ENCODE measurements at regions not wholly inside any gene's neighbourhood (a gene's known extent, or its start where the extent isn't known, plus 50 kb on each side); places are given as distances from the start of the nearest gene placed in this dataset.

- no peak for ATAC-seq
- Mint-ChIP-seq H3K27ac (no peak overlapping the region), H3K4me3 (no peak overlapping the region), H3K9me3 (peaks cover 0 to 2% of the 10 kb centered on the region in 2 donors), H3K36me3 (no peaks in the 10 kb centered on the region), H3K4me1 (no peaks in the 10 kb centered on the region), H3K27me3 (ENCODE audit: low read depth in 2 of 2) (peaks cover 0 to 5% of the 10 kb centered on the region in 2 donors)
- 91% methylated on average over 4 of the region's 5 CpGs for WGBS (ENCODE audit: insufficient coverage)
- DNase-seq: no peak
- Histone ChIP-seq H3K4me3 (ENCODE audit: low read length) (no peak overlapping the region), H3K27ac (ENCODE audit: low read length) (no peak overlapping the region), H3K4me1 (ENCODE audit: control insufficient read depth, insufficient read depth, low read length) (no peaks in the 10 kb centered on the region), H3K27me3 (ENCODE audit: control insufficient read depth, insufficient read depth, low read length) (no peaks in the 10 kb centered on the region), H3K9me3 (ENCODE audit: control insufficient read depth, insufficient read depth, low read length) (no peaks in the 10 kb centered on the region), H3K36me3 (ENCODE audit: control insufficient read depth, insufficient read depth, low read length) (no peaks in the 10 kb centered on the region)
- intact Hi-C loops (cut with micrococcal nuclease): no loop called here
- TF ChIP-seq CTCF (IDR thresholded peaks at IDR 0.05): no peak
Observed at GRCh38 chr13:106678646-106679418, 110.9 kb upstream of the ARGLU1 start.

GRCh38 chr13:106675311-106675710 lies 107.4 kb upstream of the ARGLU1 start:
- TF ChIP-seq CTCF (IDR thresholded peaks at IDR 0.05): no peak
- ATAC-seq (no peak), DNase-seq (no peak)
- Histone ChIP-seq H3K27ac (ENCODE audit: low read length) (no peak overlapping the region), H3K4me1 (ENCODE audit: control insufficient read depth, insufficient read depth, low read length) (no peaks in the 10 kb centered on the region), H3K27me3 (ENCODE audit: control insufficient read depth, insufficient read depth, low read length) (no peaks in the 10 kb centered on the region), H3K9me3 (ENCODE audit: control insufficient read depth, insufficient read depth, low read length) (no peaks in the 10 kb centered on the region), H3K36me3 (ENCODE audit: control insufficient read depth, insufficient read depth, low read length) (no peaks in the 10 kb centered on the region), H3K4me3 (ENCODE audit: low read length) (no peak overlapping the region)
- Mint-ChIP-seq H3K9me3 (peaks cover 0 to 2% of the 10 kb centered on the region in 2 donors), H3K27me3 (ENCODE audit: low read depth in 2 of 2) (peaks cover 0 to 5% of the 10 kb centered on the region in 2 donors), H3K27ac (no peak overlapping the region), H3K36me3 (no peaks in the 10 kb centered on the region), H3K4me1 (no peaks in the 10 kb centered on the region), H3K4me3 (no peak overlapping the region)
- intact Hi-C loops (cut with micrococcal nuclease): no loop called here

- Histone ChIP-seq H3K27ac (ENCODE audit: low read length) (no peak overlapping the region), H3K4me1 (ENCODE audit: control insufficient read depth, insufficient read depth, low read length) (no peaks in the 10 kb centered on the region), H3K36me3 (ENCODE audit: control insufficient read depth, insufficient read depth, low read length) (no peaks in the 10 kb centered on the region), H3K4me3 (ENCODE audit: low read length) (no peak overlapping the region), H3K27me3 (ENCODE audit: control insufficient read depth, insufficient read depth, low read length) (no peaks in the 10 kb centered on the region), H3K9me3 (ENCODE audit: control insufficient read depth, insufficient read depth, low read length) (no peaks in the 10 kb centered on the region)
- H3K27me3 Mint-ChIP-seq (ENCODE audit: low read depth in 2 of 2): peaks cover 0 to 1% of the 10 kb centered on the region in 2 donors
- no peak overlapping the region for H3K27ac Mint-ChIP-seq
- DNase-seq (no peak), ATAC-seq (no peak)
- intact Hi-C loops (cut with micrococcal nuclease): no loop called here
- no peak for TF ChIP-seq CTCF (IDR thresholded peaks at IDR 0.05)
- H3K4me3 Mint-ChIP-seq: no peak overlapping the region
- 86% methylated on average over 6 of the region's 6 CpGs for WGBS (ENCODE audit: insufficient coverage)
- no peaks in the 10 kb centered on the region for H3K4me1 Mint-ChIP-seq
- peaks cover 0 to 3% of the 10 kb centered on the region in 2 donors for H3K9me3 Mint-ChIP-seq
- no peaks in the 10 kb centered on the region for H3K36me3 Mint-ChIP-seq
Observed at GRCh38 chr13:106660746-106661625, 93.0 kb upstream of the ARGLU1 start.

Data from natural killer cell (primary cell).